ENCODE measurements at regions not wholly inside any gene's neighbourhood (a gene's known extent, or its start where the extent isn't known, plus 50 kb on each side); places are given as distances from the start of the nearest gene placed in this dataset.

- Histone ChIP-seq H3F3A (ENCODE audit: insufficient read depth) (no peaks in the 10 kb centered on the region), H3K4me3 (ENCODE audit: insufficient read depth, low read length, poor library complexity, severe bottlenecking) (no peak overlapping the region), H3K27me3 (ENCODE audit: low read length) (no peaks in the 10 kb centered on the region), H4K20me1 (ENCODE audit: low read depth, low read length) (no peaks in the 10 kb centered on the region), H3K9me2 (replicated peaks; ENCODE audit: insufficient read depth, low read length) (no peaks in the 10 kb centered on the region), H3K9ac (ENCODE audit: low read length) (no peak overlapping the region), H3K79me2 (ENCODE audit: insufficient read depth, low read length) (no peaks in the 10 kb centered on the region), H3K4me2 (ENCODE audit: low read depth, low read length, poor library complexity, severe bottlenecking) (no peak overlapping the region), H3K36me3 (ENCODE audit: low read length) (no peaks in the 10 kb centered on the region), H3K9me3 (ENCODE audit: insufficient read depth, low read length) (no peaks in the 10 kb centered on the region), H3K27ac (ENCODE audit: low read depth, low read length) (no peak overlapping the region), H2AFZ (ENCODE audit: low read depth, low read length, severe bottlenecking) (no peak overlapping the region)
- TF ChIP-seq, protein P1, sequence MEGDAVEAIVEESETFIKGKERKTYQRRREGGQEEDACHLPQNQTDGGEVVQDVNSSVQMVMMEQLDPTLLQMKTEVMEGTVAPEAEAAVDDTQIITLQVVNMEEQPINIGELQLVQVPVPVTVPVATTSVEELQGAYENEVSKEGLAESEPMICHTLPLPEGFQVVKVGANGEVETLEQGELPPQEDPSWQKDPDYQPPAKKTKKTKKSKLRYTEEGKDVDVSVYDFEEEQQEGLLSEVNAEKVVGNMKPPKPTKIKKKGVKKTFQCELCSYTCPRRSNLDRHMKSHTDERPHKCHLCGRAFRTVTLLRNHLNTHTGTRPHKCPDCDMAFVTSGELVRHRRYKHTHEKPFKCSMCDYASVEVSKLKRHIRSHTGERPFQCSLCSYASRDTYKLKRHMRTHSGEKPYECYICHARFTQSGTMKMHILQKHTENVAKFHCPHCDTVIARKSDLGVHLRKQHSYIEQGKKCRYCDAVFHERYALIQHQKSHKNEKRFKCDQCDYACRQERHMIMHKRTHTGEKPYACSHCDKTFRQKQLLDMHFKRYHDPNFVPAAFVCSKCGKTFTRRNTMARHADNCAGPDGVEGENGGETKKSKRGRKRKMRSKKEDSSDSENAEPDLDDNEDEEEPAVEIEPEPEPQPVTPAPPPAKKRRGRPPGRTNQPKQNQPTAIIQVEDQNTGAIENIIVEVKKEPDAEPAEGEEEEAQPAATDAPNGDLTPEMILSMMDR (IDR thresholded peaks at IDR 0.05; ENCODE audit: insufficient read depth, low read length, poor library complexity, severe bottlenecking): no peak
- TF ChIP-seq EZH2phosphoT487 (conservative IDR thresholded peaks at IDR 0.05; ENCODE audit: low read length): no peak
Observed at GRCh38 chr4:84342161-84342560, 156.9 kb downstream of the NKX6-1 start.

GRCh38 chr4:84341559-84341958, 157.5 kb downstream of the NKX6-1 start:
- H3K27me3 ChIP-seq (ENCODE audit: low read length): no peaks in the 10 kb centered on the region
- no peak overlapping the region for H3K4me3 ChIP-seq (ENCODE audit: insufficient read depth, low read length, poor library complexity, severe bottlenecking)
- H3K9me2 ChIP-seq (replicated peaks; ENCODE audit: insufficient read depth, low read length): no peaks in the 10 kb centered on the region
- H3K79me2 ChIP-seq (ENCODE audit: insufficient read depth, low read length): no peaks in the 10 kb centered on the region
- H4K20me1 ChIP-seq (ENCODE audit: low read depth, low read length): no peaks in the 10 kb centered on the region
- TF ChIP-seq, protein P1 (IDR thresholded peaks at IDR 0.05; ENCODE audit: insufficient read depth, low read length, poor library complexity, severe bottlenecking): no peak
- H3K9me3 ChIP-seq (ENCODE audit: insufficient read depth, low read length): no peaks in the 10 kb centered on the region
- no peak overlapping the region for H2AFZ ChIP-seq (ENCODE audit: low read depth, low read length, severe bottlenecking)
- no peak overlapping the region for H3K9ac ChIP-seq (ENCODE audit: low read length)
- no peak overlapping the region for H3K4me2 ChIP-seq (ENCODE audit: low read depth, low read length, poor library complexity, severe bottlenecking)
- no peaks in the 10 kb centered on the region for H3F3A ChIP-seq (ENCODE audit: insufficient read depth)
- H3K27ac ChIP-seq (ENCODE audit: low read depth, low read length): no peak overlapping the region
- H3K36me3 ChIP-seq (ENCODE audit: low read length): no peaks in the 10 kb centered on the region

DNA sequence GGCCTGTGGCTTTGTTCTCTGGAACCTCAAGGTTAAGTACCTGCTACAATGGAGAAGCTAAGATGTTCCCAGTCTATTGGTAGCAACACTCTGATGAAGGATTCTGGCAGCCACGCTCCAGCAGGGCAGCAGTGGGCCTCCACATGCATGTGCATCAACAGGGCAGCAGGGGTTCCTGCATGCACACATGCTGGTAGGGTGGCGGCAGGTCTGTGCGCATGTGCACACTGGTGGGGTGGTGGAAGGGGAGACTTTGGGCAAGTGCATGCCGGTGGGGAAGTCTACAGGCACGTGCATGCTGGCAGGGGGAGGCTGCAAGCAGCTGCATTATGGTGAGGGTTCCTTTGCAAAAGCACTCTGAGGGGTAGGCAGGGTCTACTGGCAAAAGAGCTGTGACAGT, 160.7 kb downstream of the NKX6-1 start:
- Histone ChIP-seq H2AFZ (ENCODE audit: low read depth, low read length, severe bottlenecking) (no peak overlapping the region), H3K27me3 (ENCODE audit: low read length) (no peaks in the 10 kb centered on the region), H3F3A (ENCODE audit: insufficient read depth) (no peaks in the 10 kb centered on the region), H3K9me3 (ENCODE audit: insufficient read depth, low read length) (no peaks in the 10 kb centered on the region), H3K36me3 (ENCODE audit: low read length) (no peaks in the 10 kb centered on the region), H3K79me2 (ENCODE audit: insufficient read depth, low read length) (no peaks in the 10 kb centered on the region), H3K9ac (ENCODE audit: low read length) (no peak overlapping the region), H3K4me2 (ENCODE audit: low read depth, low read length, poor library complexity, severe bottlenecking) (no peak overlapping the region), H3K27ac (ENCODE audit: low read depth, low read length) (no peak overlapping the region), H3K9me2 (replicated peaks; ENCODE audit: insufficient read depth, low read length) (no peaks in the 10 kb centered on the region), H4K20me1 (ENCODE audit: low read depth, low read length) (no peaks in the 10 kb centered on the region), H3K4me3 (ENCODE audit: insufficient read depth, low read length, poor library complexity, severe bottlenecking) (no peak overlapping the region)
- no peak for TF ChIP-seq EZH2phosphoT487 (conservative IDR thresholded peaks at IDR 0.05; ENCODE audit: low read length)
- TF ChIP-seq, protein P1 (IDR thresholded peaks at IDR 0.05; ENCODE audit: insufficient read depth, low read length, poor library complexity, severe bottlenecking): no peak

All from SU-DHL-6 (cell line).